RWPE2 (cell line): ENCODE measurements at regions not wholly inside any gene's neighbourhood (a gene's known extent, or its start where the extent isn't known, plus 50 kb on each side); places are given as distances from the start of the nearest gene placed in this dataset.

Experiments
- ATAC-seq: fragments of 200-7000 bp; cut with Tn5 transposase; 3 replicates; pipeline ENCODE4 v1.9.1; 2021; ENCODE audit warnings: low read depth
- DNase-seq: peaks from one replicate; pipeline ENCODE4 v3.0.0-alpha.2; 2020; ENCODE audit warnings: low spot score
- H3K27ac ChIP-seq: fragments of 450-650 bp; 2 replicates; pipeline ENCODE4 v1.5.1; 2017; ENCODE audit warnings: mild to moderate bottlenecking; ENCODE audit not compliant: poor library complexity, severe bottlenecking
- H3K27me3 ChIP-seq: fragments of 250-450 bp; sonication (Bioruptor Pico); 2 replicates; pipeline ENCODE4 v1.5.1; 2021; ENCODE audit warnings: mild to moderate bottlenecking, moderate library complexity; ENCODE audit not compliant: insufficient read depth, poor library complexity, severe bottlenecking
- H3K36me3 ChIP-seq: fragments of 250-450 bp; sonication (Bioruptor Pico); 2 replicates; pipeline ENCODE4 v1.5.1; 2020; ENCODE audit warnings: low read depth, mild to moderate bottlenecking, moderate library complexity
- H3K4me1 ChIP-seq: fragments of 250-450 bp; sonication (Bioruptor Pico); 2 replicates; pipeline ENCODE4 v1.5.1; 2021; ENCODE audit warnings: mild to moderate bottlenecking, moderate library complexity; ENCODE audit not compliant: insufficient read depth, poor library complexity, severe bottlenecking
- H3K4me3 ChIP-seq: fragments of 250-450 bp; sonication (Bioruptor Pico); 2 replicates; pipeline ENCODE4 v1.5.1; 2021; ENCODE audit warnings: mild to moderate bottlenecking, moderate library complexity; ENCODE audit not compliant: severe bottlenecking
- H3K9me3 ChIP-seq: fragments of 250-450 bp; sonication (Bioruptor Pico); 2 replicates; pipeline ENCODE4 v1.5.1; 2021; ENCODE audit warnings: mild to moderate bottlenecking, moderate library complexity; ENCODE audit not compliant: severe bottlenecking
- CTCF ChIP-seq: fragments of 450-650 bp; IDR thresholded peaks from one replicate; pipeline ENCODE4 v1.5.1; 2017; ENCODE audit warnings: mild to moderate bottlenecking, moderate library complexity; ENCODE audit not compliant: poor library complexity, severe bottlenecking

- H3K36me3 ChIP-seq: no peaks in the 10 kb centered on the region
- H3K27ac ChIP-seq: no peak overlapping the region
- TF ChIP-seq CTCF: no peak
- H3K27me3 ChIP-seq: no peaks in the 10 kb centered on the region
- ATAC-seq (no peak), DNase-seq (no peak)
- peaks cover 19% of the 10 kb centered on the region for H3K4me1 ChIP-seq
- no peak overlapping the region for H3K4me3 ChIP-seq
- no peaks in the 10 kb centered on the region for H3K9me3 ChIP-seq
These were observed 164.2 kb upstream of the ITGB1 start for GRCh38 chr10:33122014-33122809.

GRCh38 chr10:33120700-33121099, 162.7 kb upstream of the ITGB1 start:
- Histone ChIP-seq H3K4me1 (peaks cover 12% of the 10 kb centered on the region), H3K27ac (no peak overlapping the region), H3K27me3 (no peaks in the 10 kb centered on the region), H3K4me3 (no peak overlapping the region), H3K9me3 (no peaks in the 10 kb centered on the region), H3K36me3 (no peaks in the 10 kb centered on the region)
- TF ChIP-seq CTCF: no peak
- DNase-seq (no peak), ATAC-seq (no peak)

GRCh38 chr10:33120275-33120674, 162.2 kb upstream of the ITGB1 start:
- Histone ChIP-seq H3K4me3 (no peak overlapping the region), H3K4me1 (peaks cover 12% of the 10 kb centered on the region), H3K27me3 (no peaks in the 10 kb centered on the region), H3K9me3 (no peaks in the 10 kb centered on the region), H3K27ac (no peak overlapping the region), H3K36me3 (no peaks in the 10 kb centered on the region)
- ATAC-seq (no peak), DNase-seq (no peak)
- TF ChIP-seq CTCF: no peak

- Histone ChIP-seq H3K4me3 (no peak overlapping the region), H3K27me3 (no peaks in the 10 kb centered on the region), H3K9me3 (no peaks in the 10 kb centered on the region), H3K4me1 (peaks cover 34% of the 10 kb centered on the region), H3K27ac (no peak overlapping the region), H3K36me3 (no peaks in the 10 kb centered on the region)
- no peak for DNase-seq
- no peak for ATAC-seq
- no peak for TF ChIP-seq CTCF
These were observed 159.8 kb upstream of the ITGB1 start for GRCh38 chr10:33117816-33118215.

GRCh38 chr10:33117230-33117629, 159.2 kb upstream of the ITGB1 start:
- TF ChIP-seq CTCF: no peak
- DNase-seq (no peak), ATAC-seq (no peak)
- H3K9me3 ChIP-seq: no peaks in the 10 kb centered on the region
- no peaks in the 10 kb centered on the region for H3K36me3 ChIP-seq
- no peak overlapping the region for H3K4me3 ChIP-seq
- no peaks in the 10 kb centered on the region for H3K27me3 ChIP-seq
- H3K27ac ChIP-seq: no peak overlapping the region
- peaks cover 34% of the 10 kb centered on the region for H3K4me1 ChIP-seq
